ENCODE measurements at regions not wholly inside any gene's neighbourhood (a gene's known extent, or its start where the extent isn't known, plus 50 kb on each side); places are given as distances from the start of the nearest gene placed in this dataset. TPM values are rescaled to one million over a fixed set of nuclear protein-coding genes. Genes with fewer than 3 reads are reported as not detected.
"Not testable (repeated sequence)": the region's sequence is repeated elsewhere in the genome, so short reads cannot be mapped to it uniquely, and the experiment has no call there.

DNA sequence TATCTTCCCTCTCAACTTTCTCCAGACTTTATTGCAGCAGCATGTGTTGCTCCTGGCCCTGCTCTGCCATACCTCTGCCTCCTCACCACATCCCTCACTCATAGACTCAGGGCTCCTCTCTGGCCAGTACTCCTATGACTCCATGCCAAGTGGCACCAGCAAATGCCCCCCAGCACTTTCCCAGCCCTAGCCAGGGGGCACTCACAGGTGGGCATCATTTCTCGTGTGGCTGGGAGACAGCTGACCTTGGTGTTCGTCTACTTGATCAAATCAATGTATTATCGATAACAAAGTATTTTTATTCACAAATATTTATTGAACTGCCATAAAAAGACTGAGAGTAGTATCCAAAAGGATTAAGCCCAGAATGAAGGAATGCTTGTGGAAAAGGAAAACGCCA is 418.2 kb downstream of the FAM72C start:
- no peak overlapping the region for H3K4me3 ChIP-seq (ENCODE audit: low read depth, low read length)
- TF ChIP-seq, protein P1, sequence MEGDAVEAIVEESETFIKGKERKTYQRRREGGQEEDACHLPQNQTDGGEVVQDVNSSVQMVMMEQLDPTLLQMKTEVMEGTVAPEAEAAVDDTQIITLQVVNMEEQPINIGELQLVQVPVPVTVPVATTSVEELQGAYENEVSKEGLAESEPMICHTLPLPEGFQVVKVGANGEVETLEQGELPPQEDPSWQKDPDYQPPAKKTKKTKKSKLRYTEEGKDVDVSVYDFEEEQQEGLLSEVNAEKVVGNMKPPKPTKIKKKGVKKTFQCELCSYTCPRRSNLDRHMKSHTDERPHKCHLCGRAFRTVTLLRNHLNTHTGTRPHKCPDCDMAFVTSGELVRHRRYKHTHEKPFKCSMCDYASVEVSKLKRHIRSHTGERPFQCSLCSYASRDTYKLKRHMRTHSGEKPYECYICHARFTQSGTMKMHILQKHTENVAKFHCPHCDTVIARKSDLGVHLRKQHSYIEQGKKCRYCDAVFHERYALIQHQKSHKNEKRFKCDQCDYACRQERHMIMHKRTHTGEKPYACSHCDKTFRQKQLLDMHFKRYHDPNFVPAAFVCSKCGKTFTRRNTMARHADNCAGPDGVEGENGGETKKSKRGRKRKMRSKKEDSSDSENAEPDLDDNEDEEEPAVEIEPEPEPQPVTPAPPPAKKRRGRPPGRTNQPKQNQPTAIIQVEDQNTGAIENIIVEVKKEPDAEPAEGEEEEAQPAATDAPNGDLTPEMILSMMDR (IDR thresholded peaks at IDR 0.05; ENCODE audit: insufficient read depth, low read depth, low read length) = no peak
- no peak for DNase-seq (ENCODE audit: low read depth)

DNA sequence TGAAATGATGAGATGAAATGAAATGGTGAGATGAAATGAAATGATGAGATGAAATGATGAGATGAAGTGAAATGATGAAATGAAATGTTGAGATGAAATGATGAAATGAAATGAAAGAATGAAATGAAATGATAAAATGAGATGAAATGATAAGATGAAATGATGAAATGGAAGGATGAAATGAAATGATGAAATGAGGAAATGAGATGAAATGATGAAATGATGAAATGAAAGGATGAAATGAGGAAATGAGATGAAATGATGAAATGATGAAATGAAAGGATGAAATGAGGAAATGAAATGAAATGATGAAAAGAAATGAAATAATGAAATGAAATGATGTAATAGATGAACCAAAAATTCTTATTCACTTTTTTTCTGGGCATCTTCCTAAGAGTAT is 467.1 kb downstream of the FAM72C start:
- not testable (repeated sequence) for H3K4me3 ChIP-seq (ENCODE audit: low read depth, low read length); DNase-seq (ENCODE audit: low read depth)

DNA sequence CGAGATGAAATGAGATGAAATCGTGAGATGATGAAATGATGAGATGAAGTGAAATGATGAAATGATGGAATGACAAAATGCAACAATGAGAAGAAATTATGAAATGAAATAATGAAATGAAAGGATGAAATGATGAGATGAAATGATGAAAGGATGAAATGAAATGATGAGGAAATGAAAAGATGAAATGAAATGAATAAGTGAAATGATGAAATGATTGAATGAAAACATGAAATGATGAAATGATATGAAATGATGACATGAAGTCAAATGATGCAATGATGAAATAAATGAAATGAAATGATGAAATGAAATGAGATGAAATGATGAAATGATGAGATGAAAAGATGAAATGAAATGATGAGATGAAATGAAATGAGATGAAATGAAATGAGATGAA is 467.7 kb downstream of the FAM72C start:
- not testable (repeated sequence) for DNase-seq (ENCODE audit: low read depth)

DNA sequence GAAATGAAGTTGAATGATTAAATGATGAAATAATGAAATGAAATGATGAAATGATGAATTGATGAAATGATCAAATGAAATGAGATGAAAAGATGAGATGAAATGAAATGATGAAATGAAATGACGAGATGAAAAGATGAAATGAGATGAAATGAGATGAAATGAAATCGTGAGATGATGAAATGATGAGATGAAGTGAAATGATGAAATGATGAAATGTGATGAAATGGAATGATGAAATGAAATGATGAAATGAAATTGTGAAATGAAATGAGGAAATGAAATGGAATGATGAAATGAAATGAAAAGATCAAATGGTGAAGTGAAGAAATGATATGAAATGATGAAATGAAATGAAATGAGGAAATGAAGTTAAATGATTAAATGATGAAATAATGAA is 468.7 kb downstream of the FAM72C start:
- DNase-seq (ENCODE audit: low read depth); H3K4me3 ChIP-seq (ENCODE audit: low read depth, low read length): not testable (repeated sequence)

More for the DNA sequence above, 467.7 kb downstream of the FAM72C start:
- H3K4me3 ChIP-seq (ENCODE audit: low read depth, low read length) = not testable (repeated sequence)

DNA sequence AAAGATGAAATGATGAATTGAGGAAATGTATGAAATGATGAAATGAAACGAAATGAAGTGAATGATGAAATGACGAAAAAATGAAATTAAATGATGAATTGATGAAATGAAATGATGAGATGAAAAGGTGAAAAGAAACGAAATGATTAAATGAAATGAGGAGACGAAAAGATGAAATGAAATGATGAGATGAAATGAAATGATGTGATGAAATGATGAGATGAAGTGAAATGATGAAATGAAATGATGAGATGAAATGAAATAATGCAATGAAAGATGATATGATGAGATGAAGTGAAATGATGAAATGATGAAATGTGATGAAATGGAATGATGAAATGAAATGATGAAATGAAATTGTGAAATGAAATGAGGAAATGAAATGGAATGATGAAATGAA is 469.7 kb downstream of the FAM72C start:
- not testable (repeated sequence) for H3K4me3 ChIP-seq (ENCODE audit: low read depth, low read length); DNase-seq (ENCODE audit: low read depth)

DNA sequence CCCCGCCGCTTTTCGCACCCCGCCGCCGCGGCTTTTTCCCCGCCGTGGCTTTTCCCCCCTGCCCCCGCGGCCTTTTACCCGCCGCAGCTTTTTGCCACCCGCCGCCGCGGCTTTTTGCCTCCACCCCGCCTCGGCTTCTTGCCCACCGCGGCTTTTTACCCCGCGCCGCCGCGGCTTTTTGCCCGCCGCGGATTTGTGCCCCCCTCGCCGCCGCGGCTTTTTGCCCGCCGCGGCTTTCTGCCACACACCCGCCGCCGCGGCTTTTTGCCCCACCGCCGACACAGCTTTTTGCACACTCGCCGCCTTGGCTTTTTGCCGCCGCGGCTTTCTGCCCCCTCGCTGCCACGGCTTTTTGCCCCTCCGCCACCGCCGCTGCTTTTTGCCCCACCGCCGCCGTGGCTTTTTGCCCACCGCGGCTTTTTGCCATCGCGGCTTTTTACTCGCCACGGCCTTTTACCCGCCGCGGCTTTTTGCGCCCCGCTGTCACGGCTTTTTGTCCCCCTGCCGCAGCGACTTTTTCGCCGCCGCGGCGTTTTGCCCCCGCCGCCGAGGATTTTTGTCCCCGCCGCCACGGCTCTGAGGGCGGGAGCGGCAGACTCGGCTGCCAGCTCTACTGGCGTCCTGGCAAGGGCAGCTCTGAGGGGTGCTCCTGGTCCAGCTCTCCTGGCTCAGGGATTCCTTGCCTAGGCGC is 473.6 kb downstream of the FAM72C start:
- peak overlapping the region; percentile 15 for H3K4me3 ChIP-seq (ENCODE audit: low read depth, low read length)
- not testable (repeated sequence) for DNase-seq (ENCODE audit: low read depth)

DNA sequence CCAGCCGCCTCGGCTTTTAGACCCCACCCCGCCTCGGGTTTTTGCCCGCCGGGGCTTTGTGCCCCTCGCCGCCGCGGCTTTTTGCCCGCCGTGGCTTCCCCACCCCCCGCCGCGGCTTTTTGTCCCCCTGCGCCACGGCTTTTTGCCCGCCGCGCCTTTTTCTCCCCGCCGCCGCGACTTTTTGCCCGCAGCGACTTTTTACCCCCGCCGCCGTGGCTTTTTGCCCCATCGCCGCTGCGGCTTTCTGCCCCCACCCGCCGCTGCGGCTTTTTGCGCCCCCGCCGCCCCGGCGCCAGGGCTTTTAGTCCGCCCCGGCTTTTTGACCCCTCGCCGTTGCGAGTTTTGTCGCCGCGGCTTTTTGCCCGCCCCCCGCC is 474.4 kb downstream of the FAM72C start:
- TF ChIP-seq, protein P1 (IDR thresholded peaks at IDR 0.05; ENCODE audit: insufficient read depth, low read depth, low read length) = no peak
- DNase-seq (ENCODE audit: low read depth) = no peak
- H3K4me3 ChIP-seq (ENCODE audit: low read depth, low read length) = peak overlapping the region; percentile 15

DNA sequence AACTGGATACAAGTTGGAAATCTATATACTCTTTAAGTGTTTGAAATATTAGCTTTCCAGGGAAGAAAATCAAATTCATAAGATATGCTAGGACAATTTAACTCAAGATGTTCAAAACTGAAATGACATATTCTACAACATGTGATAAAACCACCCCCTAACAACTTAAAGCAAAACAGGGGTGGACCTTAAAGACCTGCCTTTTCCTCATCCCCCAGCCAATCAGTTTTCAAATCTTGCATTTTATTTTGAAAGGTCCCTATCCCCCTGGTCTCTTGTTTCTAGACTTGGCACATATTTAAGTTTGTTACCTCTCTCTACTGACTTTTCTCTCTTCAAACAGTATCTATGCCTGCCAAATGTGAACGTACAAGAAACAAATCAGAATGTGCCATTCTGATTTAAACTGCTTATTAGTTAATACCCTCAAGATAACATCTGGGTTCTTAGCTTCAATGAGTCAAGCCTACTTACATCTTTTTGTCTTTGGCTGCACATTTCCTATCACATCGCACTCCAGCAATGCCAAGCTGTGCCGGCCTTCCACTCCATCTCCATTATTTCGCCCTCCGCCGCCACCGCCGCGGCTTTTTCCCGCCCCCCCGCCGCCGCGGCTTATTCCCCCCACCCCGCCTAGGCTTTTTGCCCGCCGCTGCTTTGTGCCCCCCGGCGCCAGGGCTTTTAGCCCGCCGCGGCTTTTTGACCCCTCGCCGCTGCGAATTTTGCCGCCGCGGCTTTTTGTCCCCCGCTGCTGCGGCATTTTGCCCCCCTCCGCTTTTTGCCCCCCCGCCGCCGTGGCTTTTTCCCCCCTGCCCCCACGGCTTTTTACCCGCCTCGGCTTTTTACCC is 475.0 kb downstream of the FAM72C start:
- not testable (repeated sequence) for DNase-seq (ENCODE audit: low read depth); H3K4me3 ChIP-seq (ENCODE audit: low read depth, low read length)

Small RNA genes in the stretch of these regions (small RNA-seq; reads per million reads assigned to genes)
- gene AC239800.3 = not detected
- gene HIST2H3PS2 = not detected
- gene RNU1-114P = not detected
- not detected for gene RNU1-143P
- not detected for gene RNU1-92P
- 2.7 reads per million, percentile 65 among the genes with 10 or more reads in this experiment for gene RNVU1-17
- not detected for gene RNVU1-18

Data from fibroblast of villous mesenchyme (primary cell).